DND-41 (cell line): ENCODE measurements at regions not wholly inside any gene's neighbourhood (a gene's known extent, or its start where the extent isn't known, plus 50 kb on each side); places are given as distances from the start of the nearest gene placed in this dataset.

Source experiments
- ATAC-seq: fragments of 200-7000 bp; cut with Tn5 transposase; 3 replicates; pipeline ENCODE4 v1.9.1; 2021; ENCODE audit warnings: low read depth; ENCODE audit not compliant: insufficient read depth
- DNase-seq: peaks from one replicate; pipeline ENCODE4 v3.0.0-alpha.2; 2020
- H2AFZ ChIP-seq: 2 replicates; pipeline ENCODE4 v1.6.0; 2012; ENCODE audit warnings: low read depth, low read length
- H3K27ac ChIP-seq: 2 replicates; pipeline ENCODE4 v1.5.1; 2012; ENCODE audit warnings: low read length, inconsistent platforms
- H3K27me3 ChIP-seq: fragments of 200-600 bp; sonication (generic); 2 replicates; pipeline ENCODE4 v1.6.0; 2012; ENCODE audit warnings: low read length, mild to moderate bottlenecking, inconsistent platforms; ENCODE audit not compliant: insufficient read depth, poor library complexity
- H3K36me3 ChIP-seq: 2 replicates; pipeline ENCODE4 v1.5.1; 2012; ENCODE audit warnings: low read length, inconsistent platforms; ENCODE audit not compliant: insufficient read depth
- H3K4me1 ChIP-seq: 2 replicates; pipeline ENCODE4 v1.5.1; 2012; ENCODE audit warnings: mild to moderate bottlenecking, low read length; ENCODE audit not compliant: insufficient read depth
- H3K4me2 ChIP-seq: 2 replicates; pipeline ENCODE4 v1.6.0; 2012; ENCODE audit warnings: mild to moderate bottlenecking, moderate library complexity, low read length, inconsistent platforms; ENCODE audit not compliant: insufficient read depth
- H3K4me3 ChIP-seq, 2 experiments: fragments of 200-600 bp in 1 of 2; shearing (Covaris generic) in 1 of 2; 2 replicates each; pipeline ENCODE4 v1.5.1; 2012 to 2016; ENCODE audit warnings: inconsistent platforms in 2 of 2, low read length in 2 of 2, mild to moderate bottlenecking in 2 of 2, low read depth in 1 of 2, moderate library complexity in 1 of 2
- H3K79me2 ChIP-seq: 2 replicates; pipeline ENCODE4 v1.6.0; 2012; ENCODE audit warnings: low read length, inconsistent platforms; ENCODE audit not compliant: insufficient read depth
- H3K9ac ChIP-seq: 2 replicates; pipeline ENCODE4 v1.6.0; 2012; ENCODE audit warnings: low read depth, mild to moderate bottlenecking, inconsistent platforms, low read length, moderate library complexity
- H3K9me3 ChIP-seq: 2 replicates; pipeline ENCODE4 v1.5.1; 2012; ENCODE audit warnings: low read length, moderate library complexity, mild to moderate bottlenecking, inconsistent platforms; ENCODE audit not compliant: insufficient read depth, severe bottlenecking
- H4K20me1 ChIP-seq: 2 replicates; pipeline ENCODE4 v1.6.0; 2012; ENCODE audit warnings: low read length; ENCODE audit not compliant: insufficient read depth
- EZH2 ChIP-seq: IDR thresholded peaks from 3 replicates; pipeline ENCODE4 v1.6.1; 2012; ENCODE audit warnings: borderline replicate concordance, low read depth, mild to moderate bottlenecking, moderate library complexity, low read length, inconsistent platforms; ENCODE audit not compliant: severe bottlenecking
- TF ChIP-seq, protein P1 (sequence below): IDR thresholded peaks from 2 replicates; pipeline ENCODE4 v1.5.1; 2012; ENCODE audit warnings: borderline replicate concordance, low read length, moderate library complexity, mild to moderate bottlenecking; ENCODE audit not compliant: poor library complexity, severe bottlenecking; ENCODE audit errors: extremely low read depth

DNA sequence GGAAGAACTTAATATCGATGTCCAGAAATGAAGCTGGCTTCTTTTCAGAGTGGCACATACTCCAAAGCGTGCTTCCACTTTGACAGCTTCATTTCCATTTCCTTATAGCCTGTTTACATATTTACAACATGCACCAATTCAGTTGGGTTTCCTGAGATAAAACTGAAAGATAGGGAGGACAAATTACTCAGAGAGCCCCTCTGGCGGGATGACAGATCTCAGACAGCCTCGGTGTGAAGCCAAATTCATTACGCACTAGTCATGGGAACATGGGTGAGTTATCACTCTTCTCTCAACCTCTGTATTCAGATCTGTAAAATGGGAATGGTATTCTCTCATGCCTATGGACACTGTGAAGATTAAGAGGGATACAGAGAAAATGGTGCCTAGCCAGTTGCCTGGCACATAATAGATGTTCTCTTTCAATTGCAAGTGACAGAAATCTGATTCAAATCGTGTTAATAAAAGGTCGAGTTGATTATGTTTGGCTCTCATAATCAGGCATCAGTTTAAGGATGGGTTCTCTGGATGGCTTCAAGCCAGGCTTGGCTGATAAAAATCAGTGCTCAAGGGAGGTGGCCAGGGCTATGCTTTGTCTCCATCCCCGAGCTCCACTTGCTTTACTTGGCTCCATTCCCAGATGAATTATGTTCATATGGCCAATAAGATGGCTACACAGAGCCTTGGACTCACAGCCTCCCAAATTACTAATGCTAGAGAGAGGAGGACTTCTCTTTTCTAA, 132.2 kb upstream of the C1QTNF7 start:
- Histone ChIP-seq H3K4me2 (no peak overlapping the region), H3K4me1 (no peaks in the 10 kb centered on the region), H2AFZ (no peak overlapping the region), H3K27me3 (peaks cover 18% of the 10 kb centered on the region), H3K4me3 (no peak overlapping the region), H3K27ac (no peak overlapping the region), H3K79me2 (no peaks in the 10 kb centered on the region), H3K36me3 (no peaks in the 10 kb centered on the region), H4K20me1 (no peaks in the 10 kb centered on the region), H3K9ac (no peak overlapping the region), H3K9me3 (no peaks in the 10 kb centered on the region)
- no peak for ATAC-seq
- DNase-seq, result no peak
- TF ChIP-seq, protein P1, sequence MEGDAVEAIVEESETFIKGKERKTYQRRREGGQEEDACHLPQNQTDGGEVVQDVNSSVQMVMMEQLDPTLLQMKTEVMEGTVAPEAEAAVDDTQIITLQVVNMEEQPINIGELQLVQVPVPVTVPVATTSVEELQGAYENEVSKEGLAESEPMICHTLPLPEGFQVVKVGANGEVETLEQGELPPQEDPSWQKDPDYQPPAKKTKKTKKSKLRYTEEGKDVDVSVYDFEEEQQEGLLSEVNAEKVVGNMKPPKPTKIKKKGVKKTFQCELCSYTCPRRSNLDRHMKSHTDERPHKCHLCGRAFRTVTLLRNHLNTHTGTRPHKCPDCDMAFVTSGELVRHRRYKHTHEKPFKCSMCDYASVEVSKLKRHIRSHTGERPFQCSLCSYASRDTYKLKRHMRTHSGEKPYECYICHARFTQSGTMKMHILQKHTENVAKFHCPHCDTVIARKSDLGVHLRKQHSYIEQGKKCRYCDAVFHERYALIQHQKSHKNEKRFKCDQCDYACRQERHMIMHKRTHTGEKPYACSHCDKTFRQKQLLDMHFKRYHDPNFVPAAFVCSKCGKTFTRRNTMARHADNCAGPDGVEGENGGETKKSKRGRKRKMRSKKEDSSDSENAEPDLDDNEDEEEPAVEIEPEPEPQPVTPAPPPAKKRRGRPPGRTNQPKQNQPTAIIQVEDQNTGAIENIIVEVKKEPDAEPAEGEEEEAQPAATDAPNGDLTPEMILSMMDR, result no peak
- TF ChIP-seq EZH2, result no peak

DNA sequence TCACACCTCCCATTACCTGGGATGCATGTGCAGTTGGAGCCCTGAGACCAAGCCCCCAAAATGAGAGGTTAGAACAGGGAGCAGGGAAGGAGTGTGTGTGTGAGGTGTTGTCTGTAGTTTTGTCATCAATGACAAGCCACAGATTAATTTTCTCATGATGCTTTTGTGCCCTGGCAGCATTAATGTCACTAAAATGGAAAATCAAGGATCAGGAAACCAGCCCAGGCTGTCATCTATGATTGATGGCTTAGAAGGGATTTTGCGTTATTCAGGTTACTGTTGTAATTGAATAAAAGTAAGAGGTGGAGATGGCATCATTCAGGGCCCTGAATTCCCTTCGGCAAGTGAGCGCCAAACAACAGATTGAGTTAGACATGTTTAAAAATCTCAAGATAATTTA, 130.5 kb upstream of the C1QTNF7 start:
- Histone ChIP-seq H3K27ac (no peak overlapping the region), H3K4me1 (no peaks in the 10 kb centered on the region), H2AFZ (no peak overlapping the region), H3K79me2 (no peaks in the 10 kb centered on the region), H3K4me2 (no peak overlapping the region), H3K4me3 (no peak overlapping the region), H3K9me3 (no peaks in the 10 kb centered on the region), H3K9ac (no peak overlapping the region), H3K36me3 (no peaks in the 10 kb centered on the region), H4K20me1 (no peaks in the 10 kb centered on the region), H3K27me3 (peaks cover 18% of the 10 kb centered on the region)
- ATAC-seq, result no peak
- TF ChIP-seq, protein P1, result no peak
- TF ChIP-seq EZH2, result no peak
- DNase-seq, result no peak

DNA sequence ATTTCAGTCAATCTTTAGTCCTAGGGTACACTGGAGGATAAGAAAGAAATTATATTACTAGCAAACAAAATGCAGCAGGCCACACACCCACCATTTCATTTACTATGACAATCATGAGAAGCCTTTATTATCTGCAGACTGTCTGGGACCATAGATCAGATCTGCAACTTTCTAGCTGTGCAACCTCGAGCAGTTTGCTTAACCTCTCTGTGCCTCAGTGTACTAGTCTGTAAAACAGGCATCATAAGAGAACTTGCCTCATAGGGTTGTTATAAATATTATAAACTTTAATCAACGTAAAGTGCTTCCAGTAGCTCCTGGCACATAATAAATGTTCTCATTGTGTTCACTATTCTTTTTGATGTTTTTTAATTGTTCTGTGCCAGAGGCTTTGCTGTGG, 128.2 kb upstream of the C1QTNF7 start:
- Histone ChIP-seq H3K4me3 (no peak overlapping the region), H3K79me2 (no peaks in the 10 kb centered on the region), H3K36me3 (no peaks in the 10 kb centered on the region), H3K9me3 (no peaks in the 10 kb centered on the region), H3K4me1 (no peaks in the 10 kb centered on the region), H3K9ac (no peak overlapping the region), H3K27ac (no peak overlapping the region), H4K20me1 (no peaks in the 10 kb centered on the region), H3K27me3 (peaks cover 14% of the 10 kb centered on the region), H3K4me2 (no peak overlapping the region), H2AFZ (no peak overlapping the region)
- no peak for ATAC-seq
- no peak for DNase-seq
- TF ChIP-seq, protein P1, result no peak
- TF ChIP-seq EZH2, result no peak
